ENCODE measurements at regions not wholly inside any gene's neighbourhood (a gene's known extent, or its start where the extent isn't known, plus 50 kb on each side); places are given as distances from the start of the nearest gene placed in this dataset.

- TF ChIP-seq POLR2AphosphoS5 (IDR thresholded peaks at IDR 0.05; ENCODE audit: low read depth, low read length) (no peak), SIN3A (IDR thresholded peaks at IDR 0.05; ENCODE audit: borderline replicate concordance, insufficient read depth, low read depth, low read length) (no peak), CTCF (IDR thresholded peaks at IDR 0.05) (no peak), TCF7L2 (IDR thresholded peaks at IDR 0.05; ENCODE audit: low read depth, low read length) (no peak)
These were observed 715.8 kb upstream of the HS3ST5 start for GRCh38 chr6:115058414-115059211.
